Non-pigmented ciliary epithelial cell (primary cell): ENCODE measurements at regions not wholly inside any gene's neighbourhood (a gene's known extent, or its start where the extent isn't known, plus 50 kb on each side); places are given as distances from the start of the nearest gene placed in this dataset.
"Not testable (repeated sequence)": the region's sequence is repeated elsewhere in the genome, so short reads cannot be mapped to it uniquely, and the experiment has no call there.

Source experiments
- DNase-seq: peaks from one replicate; pipeline ENCODE4 v3.0.0-alpha.2; 2010; ENCODE audit warnings: low read depth

- no peak for DNase-seq
Measured at GRCh38 chr10:33655921-33656320, 321.5 kb upstream of the NRP1 start.

GRCh38 chr10:33655165-33655815 is 320.8 kb upstream of the NRP1 start:
- DNase-seq, result no peak

GRCh38 chr10:33653584-33654367 is 319.3 kb upstream of the NRP1 start:
- peak; percentile 46 for DNase-seq

- no peak for DNase-seq
Measured at GRCh38 chr10:33652870-33653269, 318.4 kb upstream of the NRP1 start.

- not testable (repeated sequence) for DNase-seq
Measured at GRCh38 chr10:33650131-33650530, 315.7 kb upstream of the NRP1 start.

- DNase-seq, result peak; percentile 49
Measured at GRCh38 chr10:33643042-33643441, 308.6 kb upstream of the NRP1 start.

- no peak for DNase-seq
Measured at GRCh38 chr10:33638891-33639290, 304.4 kb upstream of the NRP1 start.

GRCh38 chr10:33638374-33638773 is 303.9 kb upstream of the NRP1 start:
- no peak for DNase-seq

GRCh38 chr10:33635967-33636515 is 301.6 kb upstream of the NRP1 start:
- DNase-seq, result no peak

- DNase-seq, result no peak
Measured at GRCh38 chr10:33632432-33632831, 298.0 kb upstream of the NRP1 start.

- no peak for DNase-seq
Measured at GRCh38 chr10:33631991-33632390, 297.5 kb upstream of the NRP1 start.

- no peak for DNase-seq
Measured at GRCh38 chr10:33630761-33631160, 296.3 kb upstream of the NRP1 start.

- no peak for DNase-seq
Measured at GRCh38 chr10:33627611-33628010, 293.1 kb upstream of the NRP1 start.

GRCh38 chr10:33626798-33627466 is 292.5 kb upstream of the NRP1 start:
- no peak for DNase-seq

GRCh38 chr10:33623669-33624068 is 289.2 kb upstream of the NRP1 start:
- DNase-seq, result no peak

GRCh38 chr10:33621101-33621500 is 286.6 kb upstream of the NRP1 start:
- DNase-seq, result no peak

GRCh38 chr10:33618196-33618595 is 283.7 kb upstream of the NRP1 start:
- no peak for DNase-seq

GRCh38 chr10:33617381-33618080 is 283.1 kb upstream of the NRP1 start:
- no peak for DNase-seq

GRCh38 chr10:33616956-33617355 is 282.5 kb upstream of the NRP1 start:
- DNase-seq, result peak; percentile 1

- DNase-seq, result peak; percentile 58
Measured at GRCh38 chr10:33612551-33612950, 278.1 kb upstream of the NRP1 start.

GRCh38 chr10:33612116-33612515 is 277.6 kb upstream of the NRP1 start:
- DNase-seq, result peak; percentile 1

GRCh38 chr10:33611423-33611822 is 277.0 kb upstream of the NRP1 start:
- no peak for DNase-seq
